ENCODE measurements at regions not wholly inside any gene's neighbourhood (a gene's known extent, or its start where the extent isn't known, plus 50 kb on each side); places are given as distances from the start of the nearest gene placed in this dataset.

GRCh38 chr3:117298273-117298672 lies 588.7 kb downstream of the TUSC7 start:
- in situ Hi-C loops (cut with MboI; ENCODE audit: low pct_unique_long_range_greater_than_20kb, low sequenced_read_pairs) = no loop called here

GRCh38 chr3:117302428-117302827 lies 592.8 kb downstream of the TUSC7 start:
- no peak for DNase-seq
- in situ Hi-C loops (cut with MboI; ENCODE audit: low pct_unique_long_range_greater_than_20kb, low sequenced_read_pairs) = no loop called here

More at GRCh38 chr3:117298273-117298672, 588.7 kb downstream of the TUSC7 start:
- DNase-seq = no peak

GRCh38 chr3:117303443-117303842 lies 593.9 kb downstream of the TUSC7 start:
- in situ Hi-C loops (cut with MboI; ENCODE audit: low pct_unique_long_range_greater_than_20kb, low sequenced_read_pairs) = no loop called here

DNA sequence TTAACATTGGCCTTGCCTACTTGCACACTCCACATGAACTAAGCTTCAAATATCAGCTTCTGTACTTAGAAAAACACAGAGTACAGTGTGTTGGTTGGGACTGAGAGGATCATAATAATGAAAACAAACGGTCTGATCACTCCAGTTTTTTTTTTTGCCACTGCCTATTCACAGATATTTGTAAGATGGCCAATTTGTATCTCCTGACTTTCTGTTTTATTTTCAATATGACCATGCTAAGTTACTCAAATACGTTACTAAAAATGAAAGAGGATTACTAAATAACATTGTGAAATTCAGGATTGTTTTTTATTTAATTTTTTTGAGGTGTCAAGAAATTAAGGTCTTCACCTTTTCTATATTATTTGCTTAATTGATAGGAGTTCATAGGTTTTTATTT lies 595.1 kb downstream of the TUSC7 start:
- in situ Hi-C loops (cut with MboI; ENCODE audit: low pct_unique_long_range_greater_than_20kb, low sequenced_read_pairs) = no loop called here

More at GRCh38 chr3:117303443-117303842, 593.9 kb downstream of the TUSC7 start:
- DNase-seq = no peak

GRCh38 chr3:117305681-117306080 lies 596.1 kb downstream of the TUSC7 start:
- in situ Hi-C loops (cut with MboI; ENCODE audit: low pct_unique_long_range_greater_than_20kb, low sequenced_read_pairs) = no loop called here

More for the DNA sequence above, 595.1 kb downstream of the TUSC7 start:
- DNase-seq = no peak

DNA sequence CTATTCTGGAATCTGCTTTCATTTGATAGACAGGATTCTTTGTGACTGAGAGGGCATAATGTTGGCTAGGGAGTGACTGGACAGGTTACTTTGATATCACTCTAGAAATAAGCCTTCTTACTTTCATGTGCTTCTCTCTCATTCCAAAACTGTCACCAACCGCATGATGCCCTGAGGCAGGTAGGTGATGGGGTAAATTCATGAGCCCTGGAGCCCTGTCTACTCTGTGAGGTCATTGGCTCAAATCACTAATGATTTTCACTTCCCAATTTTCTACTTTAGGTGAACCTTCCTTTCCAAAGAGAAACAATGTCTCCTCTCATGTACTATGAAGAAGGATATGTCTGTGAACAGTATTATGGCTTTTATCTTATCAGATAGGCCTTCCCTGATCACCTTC lies 596.7 kb downstream of the TUSC7 start:
- in situ Hi-C loops (cut with MboI; ENCODE audit: low pct_unique_long_range_greater_than_20kb, low sequenced_read_pairs) = no loop called here

More at GRCh38 chr3:117305681-117306080, 596.1 kb downstream of the TUSC7 start:
- DNase-seq = no peak

DNA sequence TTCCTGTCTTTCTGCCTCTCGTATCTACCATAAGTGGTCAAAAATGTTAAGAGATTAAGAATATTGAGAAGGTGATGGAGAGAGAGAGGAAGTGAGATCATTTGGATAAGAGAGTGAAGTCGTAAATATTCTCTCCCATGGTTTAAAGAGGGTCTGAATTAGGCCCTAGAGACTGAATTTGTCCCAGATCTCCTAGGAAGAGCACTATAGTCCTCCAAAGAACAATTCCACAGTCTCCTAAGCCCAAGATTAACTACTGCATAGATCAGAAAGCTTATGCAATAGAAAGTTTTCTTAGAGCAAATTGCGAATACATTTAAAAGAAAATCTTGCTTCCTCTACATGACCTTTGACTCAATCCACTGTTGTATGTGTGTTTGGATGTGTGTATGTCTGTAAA lies 598.8 kb downstream of the TUSC7 start:
- DNase-seq = no peak
- in situ Hi-C loops (cut with MboI; ENCODE audit: low pct_unique_long_range_greater_than_20kb, low sequenced_read_pairs) = no loop called here

More for the DNA sequence above, 596.7 kb downstream of the TUSC7 start:
- no peak for DNase-seq

DNA sequence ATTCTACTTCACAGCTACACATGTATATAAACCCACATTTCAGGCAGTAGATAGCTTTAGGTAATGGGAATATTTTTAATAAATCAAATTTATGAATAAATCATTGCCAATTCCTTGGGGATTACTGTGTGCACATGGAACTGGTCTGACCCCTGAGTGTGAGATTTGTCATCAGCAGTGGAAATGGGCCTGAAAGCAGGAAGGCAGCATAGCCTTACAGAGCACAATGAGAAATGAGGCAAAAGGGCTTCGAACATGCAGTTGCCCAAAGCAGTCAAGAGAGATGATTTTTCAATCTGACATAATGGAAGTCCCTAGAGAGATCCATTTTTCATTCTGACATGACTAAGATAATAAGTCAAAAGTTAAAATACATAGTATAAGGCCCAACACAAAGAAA lies 599.2 kb downstream of the TUSC7 start:
- in situ Hi-C loops (cut with MboI; ENCODE audit: low pct_unique_long_range_greater_than_20kb, low sequenced_read_pairs) = no loop called here
- DNase-seq = no peak

DNA sequence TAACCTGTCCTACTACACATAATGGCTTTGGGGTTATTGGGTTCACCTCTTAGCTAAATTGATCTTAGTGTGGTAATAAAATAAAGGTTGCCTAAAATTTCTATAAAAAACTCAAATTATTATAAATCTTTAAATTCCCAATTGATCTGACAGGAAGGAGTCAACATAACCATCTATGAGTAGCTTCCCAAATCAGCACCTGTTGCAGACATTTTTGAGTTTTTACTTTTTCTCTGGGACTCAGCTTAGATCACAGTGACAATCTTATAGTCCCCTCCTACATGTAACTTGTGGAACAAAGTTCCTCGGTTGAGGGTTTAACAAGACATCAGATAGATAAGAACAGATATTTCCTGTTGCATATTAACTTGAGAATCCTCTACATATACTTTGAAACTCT lies 601.0 kb downstream of the TUSC7 start:
- DNase-seq = no peak
- in situ Hi-C loops (cut with MboI; ENCODE audit: low pct_unique_long_range_greater_than_20kb, low sequenced_read_pairs) = no loop called here

GRCh38 chr3:117314441-117315150 lies 605.0 kb downstream of the TUSC7 start:
- DNase-seq = no peak
- in situ Hi-C loops (cut with MboI; ENCODE audit: low pct_unique_long_range_greater_than_20kb, low sequenced_read_pairs) = no loop called here

GRCh38 chr3:117322866-117323265 lies 613.3 kb downstream of the TUSC7 start:
- DNase-seq = peak; percentile 6

DNA sequence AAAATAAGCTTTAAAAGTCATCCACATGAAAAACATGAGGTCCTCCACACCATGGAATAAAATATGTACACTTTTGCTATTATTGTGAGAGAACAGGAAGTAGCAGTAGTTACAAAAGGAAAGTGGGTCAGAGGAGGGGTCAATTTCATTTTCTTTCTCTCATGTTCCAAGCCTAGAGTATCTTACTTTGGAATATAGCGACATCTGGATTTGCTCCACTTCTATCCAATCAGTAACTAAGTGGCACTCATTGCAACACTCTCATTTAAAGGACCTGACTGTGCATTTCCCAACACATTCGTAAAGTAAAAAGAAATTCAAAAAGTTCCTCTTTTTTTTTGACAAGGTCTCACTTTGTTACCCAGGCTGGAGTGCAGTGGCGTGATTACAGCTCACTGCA lies 637.3 kb downstream of the TUSC7 start:
- in situ Hi-C loops (cut with MboI; ENCODE audit: low pct_unique_long_range_greater_than_20kb, low sequenced_read_pairs) = no loop called here
- DNase-seq = no peak

More at GRCh38 chr3:117322866-117323265, 613.3 kb downstream of the TUSC7 start:
- in situ Hi-C loops (cut with MboI; ENCODE audit: low pct_unique_long_range_greater_than_20kb, low sequenced_read_pairs) = no loop called here

DNA sequence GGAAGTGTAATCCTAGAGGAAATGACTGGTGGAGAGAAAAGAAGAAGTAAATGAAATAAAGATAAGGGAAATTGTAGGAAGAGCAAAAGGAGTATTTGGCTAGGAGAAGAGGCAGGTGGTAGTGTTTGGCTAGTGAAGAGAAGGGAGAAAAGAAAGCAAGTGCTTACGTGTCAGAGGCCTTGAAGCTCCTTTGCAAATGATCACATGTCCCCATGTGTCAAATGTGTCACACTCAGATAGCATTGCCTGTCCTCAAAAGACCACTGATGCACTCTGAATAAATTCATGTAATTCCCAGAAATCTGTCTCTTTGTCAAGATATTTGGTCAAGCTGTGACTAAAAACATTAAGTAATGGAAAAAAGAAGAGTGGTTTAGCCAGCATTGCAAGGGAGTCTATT lies 639.3 kb downstream of the TUSC7 start:
- in situ Hi-C loops (cut with MboI; ENCODE audit: low pct_unique_long_range_greater_than_20kb, low sequenced_read_pairs) = no loop called here
- no peak for DNase-seq

DNA sequence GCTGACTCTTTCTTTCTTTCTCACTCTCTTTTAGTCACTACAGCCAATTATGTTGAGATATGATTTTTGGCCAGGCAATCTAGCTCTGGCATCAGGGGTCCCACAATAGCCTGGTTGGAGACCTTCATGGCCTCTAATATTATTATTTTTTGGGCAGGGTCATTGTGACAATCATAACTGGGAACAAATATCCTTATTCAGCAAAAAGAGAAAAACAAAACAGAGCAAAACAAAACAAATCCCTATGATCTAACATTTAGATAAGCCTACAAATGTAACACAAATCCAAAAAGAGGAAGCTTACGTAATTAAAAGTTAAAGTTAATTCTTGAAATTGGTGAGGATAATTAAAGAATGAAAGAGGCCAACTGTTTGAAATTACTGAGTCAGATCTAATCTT lies 640.0 kb downstream of the TUSC7 start:
- no peak for DNase-seq
- in situ Hi-C loops (cut with MboI; ENCODE audit: low pct_unique_long_range_greater_than_20kb, low sequenced_read_pairs) = no loop called here

GRCh38 chr3:117350371-117350770 lies 640.8 kb downstream of the TUSC7 start:
- no peak for DNase-seq
- in situ Hi-C loops (cut with MboI; ENCODE audit: low pct_unique_long_range_greater_than_20kb, low sequenced_read_pairs) = no loop called here

GRCh38 chr3:117355566-117355965 lies 646.0 kb downstream of the TUSC7 start:
- peak; percentile 19 for DNase-seq
- in situ Hi-C loops (cut with MboI; ENCODE audit: low pct_unique_long_range_greater_than_20kb, low sequenced_read_pairs) = no loop called here

GRCh38 chr3:117356091-117356705 lies 646.6 kb downstream of the TUSC7 start:
- DNase-seq = no peak
- in situ Hi-C loops (cut with MboI; ENCODE audit: low pct_unique_long_range_greater_than_20kb, low sequenced_read_pairs) = no loop called here

DNA sequence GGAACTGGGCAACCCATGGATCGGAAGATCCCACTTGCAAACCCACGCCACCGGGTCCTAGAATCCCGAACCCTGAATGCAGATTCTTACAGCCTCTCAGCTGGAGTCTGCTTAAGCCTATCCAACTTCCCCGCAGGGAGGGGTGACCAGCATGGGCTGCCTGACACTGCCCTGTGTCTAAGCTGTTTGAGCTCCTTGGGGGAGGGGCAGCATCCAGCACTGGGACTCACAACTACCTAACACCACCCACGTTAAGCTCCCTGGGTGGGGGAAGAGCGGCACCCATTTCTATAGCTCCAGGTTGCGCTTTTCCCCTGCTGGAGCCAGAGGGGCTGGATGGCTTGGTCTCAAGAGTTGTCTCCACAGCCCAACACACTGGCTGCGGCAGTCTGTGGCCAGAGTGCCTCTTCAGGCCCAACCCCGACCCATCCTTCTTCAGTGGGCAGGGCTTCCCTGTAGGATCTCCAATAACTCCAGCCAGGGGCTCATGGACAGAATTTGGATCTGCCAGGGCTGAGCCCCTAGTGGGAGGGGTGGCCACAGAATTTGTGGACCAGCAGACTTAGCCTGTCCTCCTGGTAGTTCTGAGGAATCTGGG lies 649.2 kb downstream of the TUSC7 start:
- in situ Hi-C loops (cut with MboI; ENCODE audit: low pct_unique_long_range_greater_than_20kb, low sequenced_read_pairs) = no loop called here
- DNase-seq = no peak

- no peak for DNase-seq
- in situ Hi-C loops (cut with MboI; ENCODE audit: low pct_unique_long_range_greater_than_20kb, low sequenced_read_pairs) = no loop called here
These were observed 657.0 kb downstream of the TUSC7 start for GRCh38 chr3:117366574-117366973.

DNA sequence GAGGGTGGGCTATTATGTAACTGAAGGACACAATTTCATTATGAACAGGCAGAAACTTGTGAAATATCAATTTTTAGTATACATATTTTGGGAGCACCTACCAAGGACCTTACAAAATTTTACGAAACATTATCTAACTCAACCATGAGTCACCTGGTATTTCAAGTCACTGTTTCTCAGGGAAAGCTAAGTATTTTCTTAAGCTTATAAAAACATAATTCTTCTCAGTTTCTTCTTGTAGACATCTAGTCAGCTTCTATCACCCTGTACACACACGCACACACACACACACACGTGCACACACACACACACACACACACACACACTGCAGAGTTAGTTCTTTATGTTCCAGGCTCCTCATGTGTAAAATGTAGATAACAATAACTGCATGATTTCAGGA lies 658.3 kb downstream of the TUSC7 start:
- DNase-seq = no peak
- in situ Hi-C loops (cut with MboI; ENCODE audit: low pct_unique_long_range_greater_than_20kb, low sequenced_read_pairs) = no loop called here

Data from KBM-7 (cell line).